NCI-H2029 (cell line): ENCODE measurements at regions not wholly inside any gene's neighbourhood (a gene's known extent, or its start where the extent isn't known, plus 50 kb on each side); places are given as distances from the start of the nearest gene placed in this dataset.

Experiments
- DNase-seq: peaks from one replicate; lab custom pipeline; 2025; lab: John Stamatoyannopoulos, UW

DNA sequence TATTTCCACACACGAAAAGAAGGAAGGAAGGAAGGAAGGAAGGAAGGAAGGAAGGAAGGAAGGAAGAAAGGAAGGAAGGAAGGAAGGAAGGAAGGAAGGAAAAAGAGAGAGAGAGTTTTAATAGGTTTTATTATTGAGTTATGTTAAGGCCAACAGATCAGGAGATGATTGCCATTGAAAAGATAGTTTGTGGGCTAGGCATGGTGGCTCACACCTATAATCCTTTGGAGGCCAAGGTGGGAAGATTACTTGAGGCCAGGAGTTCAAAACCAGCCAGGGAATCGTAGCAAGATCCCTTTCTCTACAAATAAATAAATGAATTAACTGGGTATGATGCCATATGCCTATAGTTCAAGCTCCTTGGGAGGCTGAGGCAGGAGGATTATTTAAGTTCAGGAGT lies 877.2 kb downstream of the TLE4 start:
- no peak for DNase-seq

DNA sequence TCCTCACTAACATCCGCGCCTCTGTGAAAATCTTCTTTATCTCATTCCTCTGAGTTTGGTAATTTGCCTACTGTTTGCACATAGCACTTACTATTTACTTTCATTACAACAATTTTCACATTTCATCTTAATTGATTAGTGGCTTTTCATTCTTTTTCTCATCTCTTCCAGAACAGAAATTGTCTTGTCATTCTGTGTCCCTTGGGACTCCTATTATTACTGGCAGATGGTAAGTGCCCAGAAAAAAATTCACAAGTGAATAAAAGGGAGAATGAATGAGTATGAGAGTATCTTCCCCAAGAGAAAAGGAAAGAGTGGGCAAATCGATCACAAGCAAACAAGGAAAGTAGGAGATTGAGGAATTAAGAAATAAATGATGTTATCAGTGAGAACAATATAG lies 876.1 kb downstream of the TLE4 start:
- no peak for DNase-seq

DNA sequence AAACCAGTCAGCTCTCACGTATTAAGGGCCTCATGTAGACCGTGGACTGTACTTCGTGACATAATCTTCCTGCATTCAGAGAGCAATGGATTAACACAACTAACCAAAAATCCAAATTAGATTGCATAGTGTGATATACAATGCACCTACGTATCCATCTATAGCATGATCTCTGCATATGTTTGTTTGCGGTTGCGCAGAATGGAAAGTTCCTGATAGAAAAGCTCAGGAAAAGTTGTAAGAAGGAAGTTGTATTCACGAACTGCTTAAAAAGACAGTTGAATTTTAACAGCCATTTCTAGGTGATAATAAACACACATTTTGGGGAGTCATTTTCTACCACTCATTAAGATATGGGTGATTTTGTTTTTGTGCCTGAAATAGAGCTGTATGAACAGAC lies 869.0 kb downstream of the TLE4 start:
- DNase-seq = no peak

DNA sequence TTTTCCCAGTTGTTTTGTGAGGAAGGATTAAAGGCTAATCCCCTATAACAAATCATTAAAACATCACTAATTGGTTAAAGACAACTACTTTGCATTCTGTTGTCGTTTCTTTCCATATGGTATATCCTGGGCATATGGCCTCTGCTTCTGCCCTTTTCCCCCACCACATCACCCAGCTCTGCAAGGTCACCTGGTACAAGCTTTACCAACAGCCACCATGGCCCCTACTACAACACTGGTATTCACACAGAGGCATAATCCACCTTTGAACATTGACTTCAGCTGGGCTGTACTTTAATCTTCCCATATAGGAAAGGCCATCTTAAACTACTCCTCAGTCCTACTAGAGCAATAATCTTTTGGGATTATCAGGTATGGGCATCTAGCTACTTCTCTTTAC lies 866.1 kb downstream of the TLE4 start:
- DNase-seq = no peak

DNA sequence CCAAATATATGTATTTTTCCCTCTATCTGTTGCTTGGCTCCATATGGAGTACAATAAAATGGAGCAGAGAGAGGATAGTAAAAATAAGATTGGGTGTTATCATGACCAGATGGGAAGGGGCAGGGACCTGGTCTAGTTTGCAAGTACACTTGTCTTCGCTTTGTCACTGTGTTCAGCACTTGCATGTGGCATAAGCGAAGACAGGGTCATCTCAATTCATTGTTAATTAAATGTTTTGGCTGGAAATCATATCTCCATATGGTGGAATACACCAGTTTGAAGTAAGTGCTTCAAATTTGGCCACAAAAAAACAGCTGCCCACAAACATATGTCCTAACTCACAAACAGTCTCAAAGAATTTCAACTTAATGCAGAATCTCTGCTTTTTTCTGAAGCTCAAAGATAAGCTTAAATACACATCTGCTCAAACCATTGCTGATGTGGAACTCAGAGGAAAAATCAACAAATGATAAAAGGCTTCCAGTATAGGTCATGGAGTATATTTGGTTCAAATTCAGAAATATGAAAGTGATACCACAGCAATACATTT lies 865.4 kb downstream of the TLE4 start:
- DNase-seq = no peak

DNA sequence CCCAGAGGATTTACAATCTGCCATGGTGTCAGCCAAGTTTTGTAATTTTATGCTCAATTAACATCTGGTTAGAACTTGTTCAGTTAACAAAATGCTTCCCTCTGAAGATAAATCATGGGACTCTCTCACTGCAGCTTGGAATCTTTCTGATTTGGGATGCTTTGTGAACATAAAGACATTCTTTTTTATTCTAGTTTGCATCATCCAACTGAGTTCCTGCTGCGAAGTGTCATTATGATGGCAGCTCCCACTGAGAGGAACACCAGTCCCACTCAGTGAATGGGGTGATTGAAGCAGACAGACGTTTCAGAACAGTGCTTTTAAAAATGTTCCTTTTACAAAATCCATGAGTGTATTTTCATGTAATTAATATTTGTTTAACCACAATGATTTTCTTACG lies 863.8 kb downstream of the TLE4 start:
- DNase-seq = no peak

DNA sequence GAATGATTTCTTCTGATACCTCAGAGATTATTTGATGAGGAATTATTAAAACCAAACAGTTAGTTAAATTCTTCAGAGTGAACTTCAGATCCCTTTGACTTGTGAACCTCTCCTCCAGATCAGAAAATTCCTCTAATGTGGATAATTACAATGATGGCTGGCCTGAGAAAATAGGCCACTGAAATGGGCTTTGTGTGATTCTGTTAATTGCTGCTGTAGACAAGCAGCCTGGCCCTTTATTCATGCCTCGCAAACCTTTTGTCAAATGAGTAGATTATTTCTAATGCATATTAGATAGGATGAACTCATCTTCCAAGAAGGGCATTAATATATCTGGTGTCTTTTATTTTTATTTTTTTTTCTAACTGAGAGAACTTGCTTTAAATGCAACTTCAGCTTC lies 855.2 kb downstream of the TLE4 start:
- DNase-seq = no peak

DNA sequence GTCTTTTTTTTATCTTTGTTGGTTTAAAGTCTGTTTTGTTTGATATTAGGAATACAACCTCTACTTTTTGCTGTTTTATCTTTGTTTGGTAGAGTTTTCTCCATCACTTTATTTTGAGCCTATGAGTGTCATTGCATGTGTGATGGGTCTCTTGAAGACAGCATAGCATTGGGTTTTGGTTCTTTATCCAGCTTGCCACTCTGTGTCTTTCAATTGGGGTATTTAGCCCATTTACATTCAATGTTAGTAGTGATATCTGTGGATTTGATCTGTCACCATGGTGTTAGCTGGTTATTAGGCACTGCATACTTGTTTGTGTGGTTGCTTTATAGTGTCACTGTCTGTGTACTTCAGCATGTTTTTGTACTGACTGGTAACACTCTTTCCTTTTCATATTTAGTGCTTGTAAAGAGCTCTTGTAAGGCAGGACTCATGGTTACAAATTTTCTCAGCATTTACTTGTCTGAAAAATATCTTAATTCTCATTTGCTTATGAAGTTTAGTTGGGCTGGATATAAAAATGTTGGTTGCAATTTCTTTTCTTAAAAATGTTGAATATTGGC lies 845.5 kb downstream of the TLE4 start:
- DNase-seq = no peak

DNA sequence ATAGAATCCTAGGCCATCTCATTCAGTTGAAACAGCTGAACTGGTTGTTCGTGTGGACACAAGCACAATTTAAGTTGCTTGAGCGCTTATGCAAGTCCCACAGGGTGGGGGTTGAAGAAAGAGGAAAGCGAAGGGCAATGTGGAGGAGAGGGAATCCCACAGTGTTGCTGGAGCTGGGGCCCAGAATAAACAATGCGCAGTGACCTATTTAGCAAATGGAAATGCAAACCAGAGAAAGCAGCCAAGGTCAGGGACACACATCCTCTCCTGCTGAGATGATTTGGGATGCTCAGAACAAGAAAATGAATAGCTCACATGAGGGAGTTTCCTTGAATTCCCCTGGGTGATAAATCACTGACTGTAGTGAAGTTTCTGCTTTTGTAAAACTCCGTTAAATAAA lies 838.3 kb downstream of the TLE4 start:
- no peak for DNase-seq

DNA sequence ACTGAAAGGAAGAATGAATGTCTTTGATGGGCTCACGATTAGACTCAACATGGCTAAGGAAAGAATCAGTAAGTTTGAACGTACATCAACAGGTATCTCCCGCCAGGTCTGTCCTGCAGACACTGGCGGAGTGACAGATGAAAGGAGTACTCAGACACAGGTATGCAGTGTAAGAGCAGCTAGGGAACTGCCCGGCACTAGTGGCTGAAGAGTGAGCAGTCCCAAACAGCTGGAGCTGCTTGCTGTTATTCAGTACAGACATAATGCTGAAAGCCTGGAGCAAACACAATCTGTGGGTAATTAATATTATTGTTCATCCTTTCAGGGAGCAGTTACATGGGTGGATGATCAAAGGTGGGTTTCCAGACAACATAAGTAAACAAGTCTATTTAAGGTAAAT lies 835.5 kb downstream of the TLE4 start:
- DNase-seq = no peak

DNA sequence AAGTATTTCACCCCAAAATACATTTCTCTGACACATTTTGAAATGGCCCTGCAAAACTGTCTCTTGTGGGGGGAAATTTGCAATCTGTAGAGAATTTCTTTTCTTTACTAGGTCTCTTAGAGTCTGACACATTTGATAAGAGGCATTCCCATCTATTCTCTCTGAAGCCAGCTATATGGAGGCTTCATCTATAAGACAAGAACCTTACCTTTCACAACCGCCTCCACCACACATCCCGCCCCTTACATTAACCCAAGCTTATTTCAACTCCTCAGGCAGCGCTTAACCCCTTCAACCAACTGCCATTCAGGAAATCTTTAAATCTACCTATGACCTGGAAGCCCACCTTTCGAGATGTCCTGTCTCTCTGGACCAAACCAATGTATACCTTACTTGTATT lies 829.5 kb downstream of the TLE4 start:
- no peak for DNase-seq

DNA sequence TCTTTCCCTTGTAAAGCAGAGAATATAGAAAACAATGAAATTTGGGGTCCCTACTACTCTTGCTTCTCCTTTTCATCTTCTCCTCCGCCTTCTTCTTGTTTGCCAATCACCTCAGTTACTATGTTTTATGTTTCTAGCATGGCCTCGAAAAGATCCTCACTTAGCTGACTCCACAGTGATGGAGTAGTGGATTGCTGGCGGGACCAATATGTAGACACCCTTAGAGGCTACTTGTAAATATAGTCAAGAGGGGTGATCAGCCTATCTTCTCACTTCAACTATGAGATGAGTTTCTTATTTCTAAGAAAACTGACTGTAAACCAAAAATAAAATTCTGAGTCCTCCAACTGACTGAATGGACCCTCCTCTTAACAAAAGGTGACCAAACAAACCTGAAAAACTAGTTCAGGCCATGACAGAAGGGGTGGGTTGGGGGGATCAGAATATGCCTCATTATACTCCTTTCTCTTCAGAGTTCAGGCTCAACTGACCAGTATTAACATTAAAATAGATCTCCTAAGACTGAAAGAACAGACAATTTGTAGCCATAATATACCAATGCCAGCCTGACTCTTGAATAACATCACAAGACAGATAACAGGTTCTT lies 829.0 kb downstream of the TLE4 start:
- no peak for DNase-seq

DNA sequence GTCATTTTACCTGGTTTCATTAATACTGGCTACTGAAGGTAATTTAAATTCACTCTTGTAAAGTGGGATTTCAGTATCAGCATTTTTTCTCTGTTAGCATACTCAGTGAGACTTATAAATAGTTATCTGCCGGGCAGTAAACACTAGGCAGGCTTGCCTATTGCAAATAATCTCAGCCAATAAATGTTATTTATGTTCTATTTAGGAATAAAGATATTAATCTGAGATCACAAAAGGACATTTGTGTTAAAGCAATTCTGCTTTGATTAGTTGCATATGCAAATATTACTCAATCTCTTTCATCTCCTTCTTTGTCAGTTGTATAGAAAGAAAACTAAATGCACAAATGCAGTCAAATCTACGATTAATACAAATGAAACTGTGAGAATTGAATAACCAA lies 827.8 kb downstream of the TLE4 start:
- no peak for DNase-seq

DNA sequence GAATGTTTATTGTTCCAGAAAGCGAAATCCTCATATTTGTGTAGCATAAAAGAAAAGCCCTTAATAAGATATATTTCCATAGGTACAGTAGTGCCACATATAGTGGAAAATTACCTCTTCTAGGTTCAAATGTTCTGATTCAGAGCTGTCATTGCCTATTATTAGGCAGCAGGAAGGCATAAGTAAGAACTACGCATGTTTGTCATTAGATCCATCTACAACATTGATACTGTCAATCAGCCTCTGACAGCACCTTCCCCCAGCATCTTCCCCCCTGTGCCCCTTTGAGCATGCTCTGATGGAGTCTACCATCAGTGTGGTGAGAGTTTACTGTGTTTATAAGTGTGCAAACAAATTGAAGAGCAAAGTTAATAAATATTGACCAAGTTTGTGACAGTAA lies 816.1 kb downstream of the TLE4 start:
- DNase-seq = no peak

DNA sequence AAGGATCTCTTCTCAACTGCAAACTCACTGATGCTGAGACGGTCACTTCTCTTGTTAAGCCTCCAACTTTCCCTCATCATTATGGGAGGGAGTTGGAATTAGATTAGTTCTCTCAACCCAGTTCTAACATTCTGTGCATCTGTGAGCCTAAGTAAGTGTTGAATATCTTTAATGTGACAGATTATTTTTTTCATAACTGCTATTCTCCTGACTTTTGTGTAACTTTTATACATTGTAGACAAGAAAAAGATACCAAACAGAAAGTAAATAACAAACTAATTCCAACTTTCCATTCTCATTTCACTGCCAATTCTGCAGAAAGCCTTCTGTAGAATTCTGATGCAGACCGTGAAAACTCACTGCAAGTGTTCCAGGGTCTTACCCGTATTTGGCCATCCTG lies 813.5 kb downstream of the TLE4 start:
- no peak for DNase-seq

DNA sequence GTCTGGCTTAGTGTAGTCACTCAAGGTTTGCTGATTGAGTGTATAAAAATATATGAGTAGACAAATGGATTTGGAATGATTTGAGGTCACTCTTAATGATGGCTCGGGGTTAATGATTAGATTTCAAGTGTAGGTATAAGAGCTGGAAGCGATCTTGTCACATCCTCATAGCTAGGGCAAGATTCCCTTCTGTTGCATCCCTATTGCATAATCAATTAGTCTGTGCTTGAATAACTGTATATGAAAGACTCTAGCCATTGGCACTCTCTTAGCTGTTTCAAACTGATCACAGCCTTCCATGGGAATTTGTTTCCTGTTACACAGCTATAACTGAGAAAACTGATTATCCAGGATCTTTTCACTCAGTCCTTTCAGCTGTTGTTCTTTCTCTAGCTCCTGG lies 811.6 kb downstream of the TLE4 start:
- no peak for DNase-seq

DNA sequence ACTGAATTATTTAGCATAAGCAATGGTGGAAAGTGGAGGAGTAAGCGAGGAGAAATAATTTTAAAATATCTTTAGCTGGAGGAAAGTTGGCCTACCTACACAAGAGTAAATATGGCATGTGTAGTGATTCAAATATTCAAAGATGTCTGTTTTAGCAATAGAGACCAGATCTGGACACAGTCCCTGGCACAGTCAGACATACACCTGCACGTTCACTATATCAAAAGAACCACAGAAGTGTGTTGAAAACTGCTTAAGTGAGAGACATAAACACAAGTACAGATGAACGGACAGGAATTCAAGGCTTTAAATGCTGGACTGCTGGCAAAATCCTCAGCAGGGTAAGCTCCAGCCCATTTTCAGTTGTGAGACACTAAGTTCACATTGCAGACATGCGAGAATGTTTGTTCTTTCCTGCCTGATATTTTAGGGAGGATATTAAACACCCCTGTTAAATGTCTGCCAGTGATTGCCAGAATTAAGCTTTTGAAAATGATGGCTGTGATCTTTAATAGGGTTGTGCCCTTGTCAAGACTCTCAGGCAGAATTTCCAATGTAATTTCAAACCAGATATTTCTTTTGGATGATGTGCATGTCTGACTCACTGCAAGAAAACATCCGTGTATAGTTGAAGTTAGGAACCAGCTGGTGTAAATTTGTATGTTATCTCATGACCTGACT lies 810.6 kb downstream of the TLE4 start:
- DNase-seq = no peak

DNA sequence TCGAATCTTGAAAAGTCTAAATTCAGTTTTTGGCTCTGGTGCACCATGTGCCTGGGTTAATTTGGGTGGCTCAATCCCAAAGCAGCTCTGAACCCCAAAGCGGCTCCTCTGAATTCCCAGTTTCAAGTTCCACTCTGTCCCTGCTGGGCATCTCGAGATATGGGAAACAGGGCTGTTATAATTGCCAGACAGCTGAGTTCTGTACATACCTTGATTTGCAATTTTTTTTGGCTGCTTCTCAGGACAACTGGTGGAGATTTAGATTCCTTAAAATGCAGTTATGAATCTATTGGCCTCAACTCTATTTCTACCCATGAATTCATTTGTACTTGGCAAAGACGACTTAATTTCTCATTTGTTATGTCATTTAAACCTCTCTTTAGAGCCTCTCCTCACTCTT lies 808.5 kb downstream of the TLE4 start:
- DNase-seq = no peak

DNA sequence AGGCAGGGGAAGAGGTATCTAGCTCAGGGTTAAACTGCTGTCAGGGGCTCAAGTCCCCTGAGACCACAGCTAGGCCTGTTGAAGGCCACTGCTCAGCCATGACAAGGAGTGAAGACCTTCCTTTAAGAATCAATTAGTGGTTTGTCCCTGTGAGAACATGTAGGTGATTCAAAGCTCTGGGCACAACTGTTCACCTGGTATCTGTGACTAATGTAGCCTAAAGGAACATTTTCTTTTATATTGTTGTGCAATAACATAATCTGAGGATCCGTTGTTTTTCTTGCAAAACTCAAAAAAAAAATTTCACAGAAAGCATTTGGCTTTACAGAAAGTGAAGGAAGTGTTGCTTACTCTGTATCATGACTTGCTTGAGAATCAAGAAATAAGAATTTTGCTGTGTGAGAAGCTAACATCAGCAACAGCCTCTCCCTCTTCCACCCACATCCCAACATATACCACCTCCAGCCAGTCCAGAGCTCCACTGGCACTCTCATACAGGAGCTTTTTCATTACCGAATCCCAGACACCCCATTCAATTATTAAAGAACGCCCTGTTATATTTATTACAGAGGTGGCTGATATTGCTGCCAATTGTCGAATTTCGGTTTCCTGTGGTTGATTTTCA lies 807.0 kb downstream of the TLE4 start:
- no peak for DNase-seq

DNA sequence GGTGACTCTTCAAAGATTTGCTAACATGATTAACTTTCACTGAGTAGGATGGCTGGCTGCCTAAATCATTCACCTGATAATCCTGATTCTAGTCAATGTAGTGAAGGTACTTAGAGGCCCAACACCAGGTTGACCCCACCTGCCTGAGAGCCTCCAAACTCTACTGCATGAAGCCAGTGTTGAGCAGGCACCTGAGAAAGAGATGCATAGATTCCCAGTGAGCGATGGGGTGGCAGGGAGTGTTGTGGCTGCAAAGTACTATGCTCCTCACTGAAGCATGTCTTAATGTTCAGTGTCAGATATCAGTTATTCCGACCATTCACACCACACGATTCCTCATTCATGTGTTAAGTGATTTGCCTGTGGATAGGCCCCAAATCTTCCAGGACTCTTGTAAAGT lies 804.4 kb downstream of the TLE4 start:
- DNase-seq = no peak

DNA sequence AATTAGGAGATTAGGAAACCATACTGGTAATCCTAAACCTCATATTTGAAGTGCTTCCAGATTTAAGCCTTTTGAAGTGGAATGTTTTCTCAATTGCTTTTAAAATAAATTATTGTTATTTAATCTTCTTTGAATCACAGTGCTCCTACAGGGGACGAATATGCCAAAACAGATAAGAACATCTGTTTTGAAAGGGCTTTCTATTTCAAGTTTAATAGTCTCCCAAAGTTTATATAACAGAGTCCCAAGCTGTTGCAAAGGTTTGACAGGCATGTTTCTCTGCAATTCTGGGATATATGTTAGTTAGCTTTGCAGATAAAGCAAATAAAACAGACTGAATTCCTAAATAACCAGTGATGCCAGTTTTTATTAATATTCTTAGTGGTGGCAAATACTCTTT lies 803.7 kb downstream of the TLE4 start:
- DNase-seq = no peak

DNA sequence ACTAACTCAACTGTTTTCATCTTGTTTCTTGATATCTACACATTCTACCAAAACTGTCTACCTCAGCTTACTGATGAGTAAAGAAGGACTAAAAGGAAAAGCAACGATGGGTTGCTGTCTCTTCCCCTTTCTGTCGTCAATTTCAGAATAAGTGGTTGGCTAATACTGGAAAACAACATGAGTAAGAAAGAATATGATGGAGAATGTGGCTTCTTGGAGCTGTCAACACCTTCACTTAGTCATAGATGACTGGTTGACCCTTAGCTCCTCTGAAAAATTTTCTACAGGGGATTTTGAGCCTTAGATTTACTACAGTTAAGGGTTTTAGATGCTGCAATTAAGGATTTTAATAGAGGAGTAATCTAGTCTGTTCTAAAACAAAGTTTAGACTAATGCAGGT lies 797.9 kb downstream of the TLE4 start:
- DNase-seq = no peak

DNA sequence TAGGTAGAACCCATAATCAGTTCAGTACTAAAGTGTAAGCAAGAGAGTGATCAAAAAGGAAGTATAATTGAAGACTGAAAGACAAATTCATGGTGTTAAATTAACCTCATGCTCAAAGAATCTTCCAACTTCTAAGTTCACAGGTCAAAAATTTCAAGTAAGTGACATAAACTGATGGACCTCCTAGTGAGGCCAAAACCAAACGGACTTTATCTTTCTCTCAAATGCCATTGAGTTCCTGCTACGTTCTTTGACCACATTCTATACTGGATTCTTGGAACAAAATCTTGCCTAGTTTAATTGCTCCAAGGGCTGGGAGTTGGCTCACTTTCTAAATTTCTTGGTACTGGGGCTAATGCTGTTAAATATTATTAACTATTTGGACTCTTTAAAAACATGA lies 794.9 kb downstream of the TLE4 start:
- no peak for DNase-seq
